NCI-H2196 (cell line): ENCODE measurements at regions not wholly inside any gene's neighbourhood (a gene's known extent, or its start where the extent isn't known, plus 50 kb on each side); places are given as distances from the start of the nearest gene placed in this dataset.
"Not testable (repeated sequence)": the region's sequence is repeated elsewhere in the genome, so short reads cannot be mapped to it uniquely, and the experiment has no call there.

Experiments used
- DNase-seq: peaks from one replicate; lab custom pipeline; 2025; ENCODE audit not compliant: unreplicated experiment; lab: John Stamatoyannopoulos, UW

DNA sequence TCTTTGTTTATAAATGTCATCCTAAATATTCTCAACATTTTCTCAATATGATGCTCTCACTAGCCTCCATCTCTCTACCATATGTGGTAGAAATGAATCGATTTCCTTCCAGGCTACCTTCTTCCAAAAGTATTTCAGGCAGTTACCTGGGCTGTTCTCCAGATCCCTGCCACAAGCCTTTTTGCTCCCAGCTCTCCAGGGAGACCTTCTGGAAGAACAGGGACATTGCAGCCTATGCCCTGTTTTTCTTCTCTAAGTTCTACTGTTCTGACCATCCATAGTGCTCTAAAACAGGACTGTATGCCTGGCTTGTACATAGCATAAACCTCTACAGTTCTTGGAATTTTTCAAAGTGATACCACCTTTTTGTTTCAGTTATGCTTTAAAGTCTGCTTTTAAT is 552.8 kb downstream of the ANKRD7 start:
- DNase-seq, result no peak

DNA sequence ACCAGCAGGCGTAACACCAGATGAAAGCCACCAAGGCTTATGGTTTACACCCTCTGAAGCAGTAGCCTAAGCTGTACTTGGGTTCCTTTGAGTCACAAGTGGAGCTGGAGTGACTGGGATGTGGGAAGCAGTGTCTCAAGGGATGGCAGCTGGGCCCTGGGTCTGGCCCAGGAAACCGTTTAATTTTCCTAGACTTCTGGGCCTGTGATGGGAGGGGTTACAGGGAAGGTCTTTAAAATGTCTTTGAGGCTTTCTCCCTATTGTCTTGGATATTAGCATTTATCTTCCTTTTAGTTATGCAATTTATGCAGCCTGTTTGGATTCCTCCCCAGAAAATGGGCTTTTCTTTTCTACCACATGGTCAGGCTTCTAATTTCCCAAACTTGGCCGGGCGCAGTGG is 568.2 kb downstream of the ANKRD7 start:
- no peak for DNase-seq

DNA sequence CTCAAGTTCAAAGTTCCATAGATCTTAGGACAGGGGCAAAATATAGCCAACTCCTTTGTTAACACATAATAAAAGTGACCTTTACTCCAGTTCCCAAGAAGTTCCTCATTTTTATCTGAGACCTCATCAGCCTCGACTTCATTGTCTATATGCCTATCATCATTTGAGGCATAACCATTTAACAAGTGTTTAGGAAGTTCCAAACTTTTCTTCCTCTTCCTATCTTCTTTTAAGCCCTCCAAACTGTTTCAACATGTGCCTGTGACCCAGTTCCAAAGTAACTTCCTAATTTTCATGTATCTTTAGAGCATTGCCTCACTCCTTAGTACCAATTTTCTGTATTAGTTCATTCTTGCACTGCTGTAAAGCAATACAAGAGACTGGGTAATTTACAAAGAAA is 569.1 kb downstream of the ANKRD7 start:
- DNase-seq, result no peak

DNA sequence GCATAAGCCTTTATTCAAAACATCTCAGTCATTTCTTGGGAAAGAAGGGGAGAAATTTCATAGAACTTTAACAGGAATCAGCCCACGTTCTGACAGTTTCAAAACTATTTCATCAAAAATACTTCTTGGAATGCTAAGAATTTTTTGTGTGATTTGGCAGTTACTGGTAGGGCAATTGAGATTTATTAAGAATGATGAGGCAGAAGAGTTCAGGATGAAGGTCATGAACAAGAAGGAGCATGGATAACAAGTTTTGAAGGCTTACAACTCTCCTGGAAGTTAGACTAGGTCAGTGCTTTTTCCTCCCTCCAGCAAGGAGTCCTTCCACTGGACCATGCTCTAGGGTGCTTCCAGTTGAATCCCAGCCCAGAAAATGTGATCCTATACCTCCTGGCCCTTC is 569.9 kb downstream of the ANKRD7 start:
- DNase-seq, result no peak

DNA sequence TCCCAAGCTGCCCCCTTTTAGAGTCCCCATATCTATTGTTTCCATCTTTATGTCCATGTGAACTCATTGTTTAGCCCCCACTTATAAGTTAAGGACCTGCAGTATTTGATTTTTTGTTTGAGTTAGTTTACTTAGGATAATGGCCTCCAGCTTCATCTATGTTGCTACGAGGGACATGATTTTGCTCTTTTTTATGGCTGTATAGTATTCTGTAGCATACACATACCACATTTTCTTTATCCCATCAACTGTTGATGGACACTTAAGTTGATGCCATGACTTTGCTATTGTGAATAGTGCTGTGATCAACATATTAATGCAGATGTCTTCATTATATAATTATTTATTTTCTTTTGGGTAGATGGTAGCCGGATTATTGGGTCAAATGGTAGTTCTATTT is 576.9 kb downstream of the ANKRD7 start:
- no peak for DNase-seq

DNA sequence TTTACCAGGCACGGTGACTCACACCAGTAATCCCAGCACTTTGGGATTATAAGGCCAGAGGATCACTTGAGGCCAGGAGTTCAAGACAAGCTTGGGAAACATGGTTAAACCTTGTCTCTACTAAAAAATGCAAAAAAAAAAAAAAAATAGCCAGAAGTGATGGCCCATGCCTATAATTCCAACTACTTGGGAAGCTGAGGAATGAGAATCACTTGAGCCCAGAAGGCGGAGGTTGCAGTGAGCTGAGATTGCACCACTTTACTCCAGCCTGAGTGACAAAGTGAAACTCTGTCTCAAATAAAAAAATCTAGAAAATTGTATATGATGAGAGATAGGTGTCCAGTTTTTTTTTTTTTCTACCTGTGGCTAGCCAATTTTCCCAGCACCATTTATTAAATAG is 578.2 kb downstream of the ANKRD7 start:
- DNase-seq, result no peak

DNA sequence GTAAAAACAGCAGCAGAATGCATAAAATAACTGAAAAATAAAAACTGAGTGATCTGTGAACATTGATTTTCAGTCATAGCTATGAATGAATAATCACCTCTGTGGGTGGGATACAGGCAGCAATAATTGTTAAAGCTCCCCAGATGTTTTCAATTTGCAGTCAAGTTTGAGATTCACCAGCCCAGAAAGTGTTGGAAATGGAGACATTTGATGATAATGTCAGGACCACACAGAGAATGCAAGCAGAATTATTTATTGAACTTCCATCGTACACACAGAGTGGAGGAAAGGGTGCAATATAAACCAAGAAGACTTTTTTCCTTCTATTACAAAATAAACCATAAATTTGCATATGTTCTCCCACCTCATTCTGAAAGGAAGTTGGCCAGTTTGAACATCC is 601.7 kb downstream of the ANKRD7 start:
- DNase-seq, result no peak

DNA sequence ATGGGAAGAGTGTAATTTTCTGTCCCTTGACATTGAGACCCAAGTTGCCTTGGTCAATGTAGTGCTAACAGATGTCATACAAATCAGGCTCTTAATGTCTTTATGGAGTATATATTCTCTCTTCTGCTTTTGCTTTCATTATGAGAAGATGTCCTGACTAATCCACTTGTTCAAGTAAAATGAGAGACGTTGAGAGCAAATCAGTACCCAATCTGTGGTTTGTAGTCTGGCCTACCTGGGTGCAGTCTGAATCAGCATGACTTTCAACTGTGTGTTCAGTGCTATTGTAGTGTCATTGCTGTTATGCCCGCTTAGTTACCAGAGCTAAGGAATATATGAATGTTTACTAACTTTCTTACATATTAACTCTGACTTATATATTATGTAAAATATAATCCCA is 612.4 kb downstream of the ANKRD7 start:
- no peak for DNase-seq

DNA sequence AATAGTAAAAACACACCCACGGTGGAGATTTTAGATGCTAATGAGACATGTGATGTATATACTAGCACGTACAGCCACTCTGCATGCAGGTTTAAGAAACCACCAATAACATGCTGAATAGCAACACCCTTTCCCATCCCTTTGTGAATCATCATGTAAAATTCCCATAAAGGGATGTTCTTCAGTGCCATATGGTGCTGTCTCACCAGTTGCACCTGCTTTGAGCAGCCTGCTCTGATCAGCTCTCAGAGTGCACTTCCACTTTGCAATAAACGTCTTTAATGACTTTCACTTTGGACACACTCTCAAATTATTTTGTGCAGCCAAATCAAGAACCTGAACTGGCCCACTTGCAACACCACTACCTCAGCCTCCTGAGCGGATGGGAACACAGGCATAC is 615.0 kb downstream of the ANKRD7 start:
- DNase-seq, result no peak

DNA sequence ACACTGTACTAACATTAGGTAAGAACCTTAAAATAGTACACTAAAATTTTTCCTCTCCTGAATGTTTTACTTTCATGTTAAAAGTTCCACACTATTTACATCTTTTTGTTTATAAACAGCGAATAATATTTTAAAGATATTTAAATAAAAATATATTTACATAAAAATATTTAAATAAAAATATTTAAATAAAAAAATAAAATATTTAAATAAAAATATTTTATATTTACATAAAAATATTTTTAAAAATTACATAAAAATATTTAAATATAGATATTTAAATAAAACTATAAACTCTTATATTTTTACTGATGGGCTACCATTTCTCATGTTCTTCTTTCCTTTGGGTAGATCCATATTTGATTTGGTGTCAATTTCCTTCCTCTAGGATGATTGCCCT is 619.0 kb downstream of the ANKRD7 start:
- DNase-seq, result no peak

DNA sequence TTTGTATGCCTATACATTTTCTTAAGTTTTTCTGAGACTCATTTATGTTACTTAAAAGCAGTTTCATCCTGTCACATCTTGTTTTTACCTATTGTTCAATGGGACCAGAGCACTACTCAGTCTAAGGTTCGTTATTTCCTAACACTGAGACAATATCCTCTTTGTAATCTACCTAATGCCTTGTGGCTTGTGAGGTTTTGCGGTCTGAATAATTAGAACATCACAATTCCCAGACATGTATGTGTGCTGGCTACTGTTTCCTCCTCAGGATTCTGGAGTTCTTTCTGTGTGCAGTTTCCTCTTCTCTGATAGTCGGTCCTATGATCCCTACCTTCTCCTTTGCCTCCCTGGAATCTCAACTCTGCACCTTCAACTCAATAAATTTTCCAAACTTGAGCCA is 620.2 kb downstream of the ANKRD7 start:
- DNase-seq, result no peak

DNA sequence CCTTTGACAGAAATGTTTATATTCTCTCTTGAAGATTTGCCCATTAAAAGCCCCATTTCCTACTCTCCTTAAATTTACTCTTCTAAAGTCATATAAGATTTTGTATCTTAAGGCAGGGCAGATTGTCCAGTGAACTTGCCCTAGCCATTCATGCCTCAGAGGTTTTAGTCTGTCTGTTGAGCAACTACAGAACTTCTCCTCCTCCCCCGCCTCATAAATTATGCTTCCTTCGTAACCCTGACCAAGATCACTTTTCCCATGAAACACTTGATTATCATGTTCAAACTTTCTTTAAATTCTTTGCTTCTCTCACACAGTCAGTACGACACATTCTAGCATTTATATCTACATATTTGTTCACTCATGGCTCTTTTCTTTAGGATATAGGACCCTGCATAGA is 621.3 kb downstream of the ANKRD7 start:
- no peak for DNase-seq

DNA sequence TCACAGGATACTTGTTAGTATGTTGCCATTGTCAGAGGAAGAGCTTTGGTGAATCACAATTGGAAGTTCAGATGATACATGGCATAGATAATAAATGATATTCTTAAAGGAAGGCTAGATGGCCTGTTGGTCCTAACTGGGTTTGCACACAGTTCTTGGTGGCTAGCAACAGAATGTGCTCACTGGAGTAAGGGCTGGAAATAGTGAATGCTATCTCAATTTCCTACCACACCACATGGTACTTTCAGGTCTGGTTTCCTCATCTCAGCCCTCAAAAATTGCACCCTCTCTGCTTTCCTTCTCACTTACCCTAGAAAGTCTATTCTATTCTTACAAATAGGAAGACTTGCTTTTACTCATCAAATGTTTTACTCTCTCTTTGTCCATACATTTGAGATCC is 622.5 kb downstream of the ANKRD7 start:
- no peak for DNase-seq

DNA sequence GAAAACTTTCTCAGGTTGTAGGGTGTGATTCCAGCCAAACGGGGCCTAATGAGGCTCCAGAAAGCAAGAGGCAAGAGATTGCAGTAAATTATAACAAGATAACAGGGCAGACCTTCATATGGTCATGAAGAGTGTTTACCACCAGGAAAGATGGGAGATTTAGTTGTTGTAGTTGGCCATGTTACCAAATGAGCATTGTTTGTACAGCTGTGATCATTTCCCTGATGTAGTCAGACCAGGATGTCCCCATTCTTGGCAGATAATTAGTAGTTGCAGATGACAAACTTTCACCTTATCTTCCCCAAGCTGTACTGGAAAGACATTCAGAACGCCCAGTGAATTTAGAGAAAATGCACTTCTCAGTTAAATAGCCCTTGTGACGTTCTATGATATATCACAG is 630.8 kb downstream of the ANKRD7 start:
- peak; percentile 18 for DNase-seq

DNA sequence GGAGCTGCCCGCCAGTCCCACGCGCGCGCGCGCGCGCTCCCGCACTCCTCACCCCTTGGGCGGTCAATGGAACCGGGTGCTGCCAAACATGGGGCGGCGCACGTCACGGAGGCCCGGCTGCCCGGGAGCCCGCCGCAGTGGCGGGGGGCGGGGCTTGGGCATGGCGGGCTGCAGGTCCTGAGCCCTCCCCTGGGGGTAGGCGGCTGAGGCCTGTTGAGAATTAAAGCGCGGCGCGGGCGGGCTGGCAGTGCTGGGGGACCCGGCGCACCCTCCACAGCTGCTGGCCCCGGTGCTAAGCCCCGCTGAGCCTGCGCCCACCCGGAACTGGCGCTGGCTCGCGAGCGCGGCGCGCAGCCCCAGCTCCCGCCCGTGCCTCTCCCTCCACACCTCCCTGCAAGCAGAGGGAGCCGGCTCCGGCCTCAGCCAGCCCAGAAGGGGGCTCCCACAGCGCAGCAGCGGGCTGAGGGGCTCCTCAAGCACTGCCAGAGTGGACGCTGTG is 634.2 kb downstream of the ANKRD7 start:
- DNase-seq, result no peak

DNA sequence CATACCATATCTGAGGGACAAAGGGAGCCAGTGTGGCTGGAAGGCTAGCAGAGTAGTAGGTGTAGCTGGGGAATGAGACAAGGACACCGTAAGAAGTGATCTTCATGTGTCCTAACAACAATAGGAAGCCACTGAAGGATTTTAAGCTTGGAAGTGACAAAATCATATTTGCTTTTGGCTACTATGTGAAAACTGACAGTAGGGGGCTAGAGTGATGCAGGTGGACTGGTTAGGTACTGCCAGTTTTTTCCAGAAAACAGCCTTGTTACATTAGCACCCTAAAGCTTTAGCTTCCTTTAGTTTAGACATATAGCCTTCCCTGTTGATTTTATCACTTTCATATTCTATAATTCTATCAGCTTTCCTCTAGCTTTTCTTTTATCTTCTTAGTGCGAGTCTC is 637.1 kb downstream of the ANKRD7 start:
- DNase-seq, result no peak

DNA sequence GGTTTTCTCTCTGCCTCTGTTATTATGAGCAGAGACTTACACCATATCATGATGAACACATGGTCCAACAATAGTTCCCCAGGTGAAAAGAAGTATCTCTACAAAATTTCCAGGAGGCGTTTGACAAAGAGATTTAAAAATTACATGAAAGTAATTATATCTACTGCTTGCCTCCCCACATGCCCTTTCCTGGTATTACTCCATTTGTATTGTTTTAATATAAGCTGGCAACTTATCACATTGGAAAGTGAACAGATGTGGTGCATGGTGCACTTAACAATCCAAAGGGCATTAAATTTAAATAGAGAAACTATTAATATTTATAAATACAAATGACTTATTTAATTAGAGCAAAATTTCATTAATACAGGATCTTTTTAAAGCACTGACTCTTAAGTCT is 638.2 kb downstream of the ANKRD7 start:
- no peak for DNase-seq

DNA sequence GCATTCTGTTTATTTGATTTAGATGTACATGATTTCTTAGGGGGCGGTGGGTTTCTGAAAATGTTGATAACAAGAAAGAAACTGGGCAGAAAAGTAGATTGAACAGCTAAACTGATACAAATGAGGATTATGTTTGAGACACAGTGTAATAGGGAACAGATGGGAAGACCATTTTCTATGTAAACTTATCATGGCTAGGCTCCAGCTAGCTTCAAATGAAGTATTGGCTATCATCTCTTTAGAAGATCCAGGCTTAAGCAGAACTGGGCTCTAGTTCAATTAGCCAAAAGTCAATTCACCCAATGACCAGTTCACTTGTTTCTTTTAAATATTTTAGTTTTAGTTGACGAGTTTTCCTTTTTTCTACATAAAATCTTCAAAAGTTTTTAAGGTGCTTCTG is 639.5 kb downstream of the ANKRD7 start:
- DNase-seq, result no peak

DNA sequence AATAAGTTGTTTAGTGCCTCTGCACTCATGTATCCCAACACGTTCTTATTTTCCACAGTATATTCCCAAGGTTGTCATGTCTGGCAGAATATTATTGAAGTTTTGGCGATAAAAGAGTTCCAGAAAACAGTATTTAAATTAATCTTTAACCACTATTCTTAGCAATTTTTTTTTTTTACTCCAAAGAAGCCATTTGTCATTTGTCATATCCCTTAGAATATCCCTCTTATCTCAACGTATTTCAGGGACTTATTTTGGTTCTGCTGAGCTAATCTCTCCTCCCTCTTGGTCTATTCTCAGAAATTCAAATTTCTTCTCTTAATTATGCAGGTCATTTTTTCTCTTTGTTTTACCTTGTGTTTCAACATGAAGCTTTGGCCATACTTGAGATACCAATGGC is 643.4 kb downstream of the ANKRD7 start:
- DNase-seq, result no peak

DNA sequence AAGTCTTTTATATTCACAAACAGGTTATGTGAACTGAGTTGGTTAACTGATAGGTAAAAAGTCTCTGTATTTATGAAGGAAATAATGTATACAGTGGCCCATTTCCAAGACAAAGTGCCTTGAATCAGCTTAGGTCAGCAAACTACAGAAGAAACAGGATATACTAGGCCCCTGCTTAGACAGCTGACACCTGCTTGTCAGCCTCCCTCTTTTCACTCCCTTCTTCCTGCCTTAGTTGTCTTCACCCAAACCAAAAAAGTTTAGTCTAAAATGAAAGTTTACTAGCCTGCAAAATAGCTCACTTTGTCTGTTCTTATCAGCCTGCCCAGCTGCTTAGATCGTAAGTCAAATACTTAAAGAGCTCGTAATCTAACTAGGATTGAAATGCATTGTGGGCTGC is 644.6 kb downstream of the ANKRD7 start:
- not testable (repeated sequence) for DNase-seq

DNA sequence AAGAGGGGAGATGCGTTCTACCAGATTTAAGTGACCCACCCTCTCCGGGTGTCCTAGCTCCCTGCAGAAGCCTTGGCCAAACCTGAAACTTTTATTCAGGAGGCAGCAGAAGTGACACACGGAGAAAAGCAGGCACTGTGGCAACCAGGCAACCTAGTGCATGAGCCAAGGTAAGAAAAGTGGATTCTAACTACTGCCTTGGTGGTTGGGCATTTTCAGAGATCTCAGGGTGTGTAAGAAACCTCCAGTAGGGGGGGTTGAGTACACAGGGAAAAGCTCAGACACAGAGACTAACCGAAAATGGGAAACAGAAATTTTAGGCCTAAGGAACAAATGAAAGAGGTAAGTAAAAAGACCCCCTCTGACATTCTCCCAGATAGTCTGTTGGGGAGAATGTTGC is 645.7 kb downstream of the ANKRD7 start:
- peak; percentile 5 for DNase-seq

DNA sequence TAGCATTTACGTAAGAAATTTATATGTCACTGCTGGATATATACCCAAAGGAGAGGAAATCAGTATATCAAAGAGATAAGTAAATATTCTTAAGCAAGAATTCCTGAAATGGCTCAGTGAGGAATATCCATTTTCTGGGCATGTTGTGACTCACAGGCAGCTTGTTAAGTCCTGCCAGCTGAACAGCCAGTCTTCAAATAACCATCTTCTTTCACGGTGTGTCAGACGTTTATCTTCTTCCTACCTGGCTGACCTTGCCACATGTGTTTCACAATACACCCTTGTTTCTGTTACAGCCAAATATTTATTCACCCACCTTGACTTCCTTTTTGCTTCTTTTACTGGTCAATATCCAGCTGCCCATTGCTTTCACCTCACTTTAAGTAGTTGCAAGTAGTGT is 648.1 kb downstream of the ANKRD7 start:
- no peak for DNase-seq

DNA sequence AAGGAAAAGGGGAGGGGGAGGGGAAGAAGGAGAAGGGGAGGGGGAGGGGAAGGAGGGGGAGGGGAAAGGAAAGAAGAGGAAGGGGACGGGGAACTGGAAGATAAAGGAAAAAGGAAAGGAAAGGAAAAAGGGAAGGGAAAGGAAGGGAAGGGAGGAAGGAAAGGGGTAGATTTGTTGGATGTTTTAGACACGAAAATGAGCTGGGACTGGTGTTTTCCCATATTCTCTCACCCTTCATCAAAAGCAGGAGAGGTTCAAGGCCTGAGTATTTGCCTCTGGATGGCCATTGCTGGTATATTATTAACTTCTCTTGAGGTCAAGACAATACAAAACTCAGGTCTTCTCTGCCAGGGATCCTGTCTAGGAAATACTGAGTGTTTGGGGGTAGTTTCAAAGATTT is 652.7 kb downstream of the ANKRD7 start:
- DNase-seq, result no peak

DNA sequence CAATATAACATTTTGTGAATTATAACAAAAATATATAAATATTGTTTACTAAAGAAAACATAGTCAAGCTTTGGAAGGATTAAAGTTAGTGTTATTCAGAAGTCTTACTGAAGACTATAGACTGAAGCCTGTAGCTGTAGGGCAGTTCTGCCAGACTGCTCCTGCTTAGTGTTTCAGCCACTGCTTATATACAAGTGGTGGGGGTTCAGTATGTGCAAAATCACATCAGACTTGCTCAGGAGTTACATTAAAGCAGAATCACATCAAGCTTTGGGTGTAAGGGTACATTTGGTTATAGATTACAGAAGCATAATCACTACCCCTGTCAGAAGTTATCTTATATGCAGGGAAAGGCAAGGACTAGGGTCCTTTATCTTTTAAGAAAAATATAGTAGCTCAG is 653.8 kb downstream of the ANKRD7 start:
- no peak for DNase-seq
